NOMO-1 treated with dmso at 0.1 percent for 144 hours (cell line): ENCODE measurements at regions not wholly inside any gene's neighbourhood (a gene's known extent, or its start where the extent isn't known, plus 50 kb on each side); places are given as distances from the start of the nearest gene placed in this dataset.
"Not testable (repeated sequence)": the region's sequence is repeated elsewhere in the genome, so short reads cannot be mapped to it uniquely, and the experiment has no call there.

Experiments
- DNase-seq: peaks from one replicate; lab custom pipeline; 2025; ENCODE audit not compliant: unreplicated experiment; lab: John Stamatoyannopoulos, UW

- no peak for DNase-seq
Measured at GRCh38 chr15:69704700-69705099, 252.1 kb downstream of the RPLP1 start.

DNA sequence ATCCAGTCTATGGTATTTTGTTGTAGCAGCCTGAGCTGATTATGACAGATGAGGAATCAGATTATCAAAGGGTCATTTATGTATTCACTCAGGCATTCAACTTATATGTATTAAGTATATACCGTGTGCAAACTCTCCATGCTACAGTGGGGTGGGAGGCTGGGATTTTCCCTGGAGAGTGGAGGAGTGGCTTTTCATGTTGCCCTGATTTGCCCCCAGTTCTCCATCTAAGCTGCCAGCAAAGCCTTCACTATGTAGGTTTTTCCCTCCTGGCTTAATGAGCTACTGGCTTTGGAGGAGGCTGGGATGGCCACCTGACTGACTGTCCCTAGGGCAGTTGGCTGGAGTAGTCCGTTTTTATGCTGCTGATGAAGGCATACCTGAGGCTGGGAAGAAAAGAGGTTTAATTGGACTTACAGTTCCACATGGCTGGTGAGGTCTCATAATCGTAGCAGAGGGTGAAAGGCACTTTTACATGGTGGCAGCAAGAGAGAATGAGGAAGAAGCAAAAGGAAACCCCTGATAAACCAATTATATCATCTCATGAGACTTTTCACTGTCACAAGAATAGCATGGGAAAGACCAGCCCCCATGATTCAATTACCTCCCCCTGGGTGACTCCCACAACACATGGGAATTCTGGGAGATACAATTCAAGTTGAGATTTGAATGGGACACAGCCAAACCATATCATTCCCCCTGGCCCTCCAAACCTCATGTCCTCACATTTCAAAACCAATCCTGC, 253.9 kb downstream of the RPLP1 start:
- DNase-seq = no peak

GRCh38 chr15:69707241-69707640, 254.6 kb downstream of the RPLP1 start:
- not testable (repeated sequence) for DNase-seq

GRCh38 chr15:69708436-69709122, 256.0 kb downstream of the RPLP1 start:
- not testable (repeated sequence) for DNase-seq

DNA sequence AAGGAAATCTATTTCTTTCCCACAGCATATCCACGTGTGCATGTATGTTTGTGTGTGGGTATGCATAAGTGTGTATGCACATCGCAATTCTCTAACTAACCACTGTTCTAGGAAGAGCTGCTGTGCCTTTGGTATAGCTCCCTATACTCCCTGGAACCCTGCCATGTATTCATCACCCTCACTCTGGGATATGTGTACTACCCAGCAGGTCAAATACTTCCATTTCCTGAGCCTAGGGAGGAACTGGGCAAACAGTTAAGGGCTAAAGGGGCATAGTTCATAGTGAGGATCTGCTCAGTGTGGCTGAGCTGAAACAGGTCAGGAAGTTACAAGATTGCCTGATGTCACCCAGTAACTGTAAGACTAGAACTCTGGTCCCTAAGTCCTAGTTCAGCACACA, 260.4 kb downstream of the RPLP1 start:
- DNase-seq = no peak

- DNase-seq = no peak
Measured at GRCh38 chr15:69713726-69714559, 261.3 kb downstream of the RPLP1 start.

DNA sequence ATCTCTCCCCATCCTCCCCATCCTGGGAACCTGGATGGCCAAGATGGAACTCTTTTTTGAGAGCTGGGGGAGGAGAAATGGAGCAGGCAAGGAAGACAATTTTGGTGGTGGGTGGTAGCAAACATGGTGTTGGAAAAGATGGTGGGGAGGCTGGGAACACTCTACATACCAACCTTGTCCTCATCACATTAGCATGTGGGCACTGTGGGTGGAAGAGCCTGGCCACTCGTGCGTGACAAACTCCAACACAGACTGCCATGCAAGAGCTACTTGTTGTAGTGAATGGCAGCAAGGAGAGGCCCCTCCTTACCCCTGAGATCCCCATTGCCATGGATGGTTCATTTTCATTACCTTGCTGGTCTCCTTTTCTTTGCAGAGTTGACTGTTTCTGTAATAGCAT, 262.6 kb downstream of the RPLP1 start:
- DNase-seq = no peak

DNA sequence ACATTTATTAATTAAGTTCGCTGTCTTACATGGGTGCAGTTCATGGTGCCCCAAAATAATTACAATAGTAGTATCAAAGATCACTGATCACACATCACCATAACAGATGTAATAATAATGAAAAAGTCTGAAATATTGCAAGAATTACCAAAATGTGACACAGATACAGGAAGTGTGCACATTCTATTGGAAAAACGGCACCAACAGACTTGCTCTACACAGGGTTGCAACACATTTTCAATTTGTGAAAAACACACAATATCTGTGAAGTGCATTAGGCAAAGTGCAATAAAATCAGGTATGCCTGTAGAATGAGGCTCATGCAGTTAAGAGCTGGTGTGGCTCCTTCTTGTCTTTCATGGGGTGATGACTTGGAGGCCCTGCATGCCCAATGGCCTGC, 265.8 kb downstream of the RPLP1 start:
- no peak for DNase-seq

GRCh38 chr15:69718916-69719315, 266.3 kb downstream of the RPLP1 start:
- peak; percentile 79 for DNase-seq

DNA sequence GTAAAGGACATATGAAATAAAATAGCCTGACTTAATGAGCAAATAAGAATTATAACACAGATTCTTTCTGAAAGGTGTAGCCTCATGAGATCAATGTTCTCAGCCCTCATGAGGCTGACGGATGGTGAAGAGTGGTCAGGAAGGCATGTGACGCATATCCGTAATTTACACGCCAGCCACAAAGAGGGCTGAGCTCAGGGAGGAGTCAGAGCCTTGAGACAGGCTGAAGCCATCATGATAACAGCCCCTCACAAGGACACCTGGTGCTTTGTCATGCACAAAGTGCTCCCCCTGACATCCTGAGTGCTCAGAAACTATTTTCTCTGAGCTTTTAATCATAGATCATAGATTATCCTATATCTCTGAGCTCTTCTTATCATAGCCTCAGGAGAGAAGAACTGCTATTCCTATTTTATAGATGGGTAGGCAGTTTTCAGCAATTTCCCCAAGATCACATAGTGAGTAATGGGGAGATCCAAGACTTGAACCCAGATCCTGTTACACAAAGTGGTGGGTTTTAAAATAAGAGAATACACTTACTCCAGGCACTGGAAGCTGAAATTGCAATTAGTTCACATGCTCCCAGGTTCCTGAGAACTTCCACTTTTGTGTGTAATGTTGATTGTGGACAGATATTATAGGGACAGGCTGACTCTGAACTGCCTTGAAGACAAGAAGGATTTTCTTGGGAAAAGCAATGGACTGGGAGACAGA, 267.1 kb downstream of the RPLP1 start:
- peak; percentile 76 for DNase-seq

DNA sequence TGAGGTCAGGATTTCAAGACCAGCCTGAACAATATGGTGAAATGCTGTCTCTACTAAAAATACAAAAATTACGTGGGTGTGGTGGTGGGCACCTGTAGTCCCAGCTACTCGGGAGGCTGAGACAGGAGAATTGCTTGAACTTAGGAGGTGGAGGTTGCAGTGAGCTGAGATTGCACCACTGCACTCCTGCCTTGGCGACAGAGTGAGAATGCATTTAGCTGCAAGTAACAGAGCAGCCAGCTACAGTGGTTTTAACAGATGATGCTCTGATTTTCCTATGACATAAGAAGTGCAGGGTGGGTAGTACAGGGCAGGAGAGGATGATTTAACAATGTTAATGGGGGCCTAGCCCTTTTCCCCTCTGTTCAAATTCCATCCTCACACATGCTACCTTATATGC, 267.9 kb downstream of the RPLP1 start:
- no peak for DNase-seq

- DNase-seq = no peak
Measured at GRCh38 chr15:69722924-69723323, 270.3 kb downstream of the RPLP1 start.

DNA sequence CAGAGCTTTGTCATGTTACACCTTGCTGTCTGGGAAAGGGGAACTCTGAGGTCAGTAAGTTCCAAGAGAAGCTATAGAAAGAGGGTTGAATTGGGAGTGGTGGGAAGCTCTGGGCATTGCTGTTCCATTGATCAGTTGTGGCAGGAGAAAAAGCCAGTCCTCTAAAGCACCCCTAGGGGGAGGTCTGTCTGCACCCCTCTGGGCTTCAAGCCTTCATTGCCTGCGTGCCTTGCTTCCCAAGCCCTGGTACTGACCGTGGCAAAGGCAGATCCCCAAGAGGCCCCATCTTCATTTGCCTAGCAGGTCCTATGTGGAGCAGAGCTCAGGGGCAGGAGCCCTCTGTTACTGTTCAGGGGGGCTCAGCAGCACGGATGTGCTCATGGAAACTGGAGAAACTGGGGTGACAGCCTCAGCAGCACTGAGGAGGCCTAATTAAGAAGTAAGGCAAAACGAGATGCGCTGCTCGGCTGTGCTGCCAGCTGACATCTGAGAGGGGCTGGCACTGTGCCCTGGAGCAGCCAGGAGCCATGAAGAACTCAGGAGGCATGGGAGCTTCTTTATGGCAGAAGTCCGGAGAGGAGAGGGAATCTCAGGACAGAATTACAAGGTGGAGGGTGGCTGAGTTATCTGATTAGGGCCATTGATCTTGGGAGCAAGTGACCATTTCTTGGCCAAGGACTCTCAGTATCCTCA, 270.9 kb downstream of the RPLP1 start:
- DNase-seq = no peak

GRCh38 chr15:69724333-69724732, 271.7 kb downstream of the RPLP1 start:
- no peak for DNase-seq

GRCh38 chr15:69725275-69725674, 272.7 kb downstream of the RPLP1 start:
- DNase-seq = no peak

DNA sequence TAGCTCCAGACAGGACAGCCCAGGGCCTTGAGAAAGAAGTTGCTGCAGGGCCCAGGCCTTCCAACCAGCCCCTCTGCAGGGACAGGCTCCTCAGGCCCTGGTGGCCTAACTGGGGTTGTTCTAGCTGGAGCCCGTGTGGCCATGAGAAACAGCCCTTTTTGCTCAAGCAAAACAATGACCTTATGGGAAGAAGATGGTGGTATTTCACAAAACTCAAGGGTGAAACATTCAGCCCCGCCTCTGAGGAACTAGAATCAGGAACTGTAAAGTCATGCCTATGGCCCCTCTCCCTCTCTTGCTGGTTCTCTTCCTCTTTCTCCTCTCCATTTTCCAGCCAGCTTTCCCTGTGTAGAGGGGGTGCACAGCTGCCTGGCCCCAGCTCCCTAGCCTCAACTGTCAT, 273.3 kb downstream of the RPLP1 start:
- DNase-seq = peak; percentile 76

GRCh38 chr15:69727121-69727924, 274.7 kb downstream of the RPLP1 start:
- no peak for DNase-seq

DNA sequence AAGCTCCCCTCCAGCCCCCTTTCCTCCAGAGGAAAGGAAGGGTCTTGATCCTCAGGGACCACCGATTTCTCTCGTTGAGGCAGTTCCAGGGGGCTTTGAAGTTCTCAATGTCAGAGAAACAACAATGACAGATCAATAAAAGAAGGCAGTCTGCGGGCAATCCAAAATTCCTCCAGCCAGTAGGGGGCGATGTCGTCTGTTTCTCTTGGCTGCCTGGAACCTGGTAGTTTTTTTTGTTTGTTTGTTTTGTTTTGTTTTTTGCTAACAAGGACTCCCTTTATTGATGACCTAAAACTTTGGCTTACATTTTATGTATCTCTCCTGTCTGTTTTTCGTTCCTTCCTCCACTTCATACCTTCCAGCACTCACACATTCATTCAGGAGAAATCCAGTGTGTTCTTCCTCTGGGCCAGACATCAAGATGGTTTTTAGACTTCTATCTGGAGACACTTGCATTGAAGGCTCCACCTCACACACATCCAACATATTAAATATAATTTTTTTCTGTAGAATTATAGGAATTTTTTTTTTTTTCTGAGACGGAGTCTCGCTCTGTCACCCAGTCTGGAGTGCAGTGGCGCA, 276.6 kb downstream of the RPLP1 start:
- no peak for DNase-seq

DNA sequence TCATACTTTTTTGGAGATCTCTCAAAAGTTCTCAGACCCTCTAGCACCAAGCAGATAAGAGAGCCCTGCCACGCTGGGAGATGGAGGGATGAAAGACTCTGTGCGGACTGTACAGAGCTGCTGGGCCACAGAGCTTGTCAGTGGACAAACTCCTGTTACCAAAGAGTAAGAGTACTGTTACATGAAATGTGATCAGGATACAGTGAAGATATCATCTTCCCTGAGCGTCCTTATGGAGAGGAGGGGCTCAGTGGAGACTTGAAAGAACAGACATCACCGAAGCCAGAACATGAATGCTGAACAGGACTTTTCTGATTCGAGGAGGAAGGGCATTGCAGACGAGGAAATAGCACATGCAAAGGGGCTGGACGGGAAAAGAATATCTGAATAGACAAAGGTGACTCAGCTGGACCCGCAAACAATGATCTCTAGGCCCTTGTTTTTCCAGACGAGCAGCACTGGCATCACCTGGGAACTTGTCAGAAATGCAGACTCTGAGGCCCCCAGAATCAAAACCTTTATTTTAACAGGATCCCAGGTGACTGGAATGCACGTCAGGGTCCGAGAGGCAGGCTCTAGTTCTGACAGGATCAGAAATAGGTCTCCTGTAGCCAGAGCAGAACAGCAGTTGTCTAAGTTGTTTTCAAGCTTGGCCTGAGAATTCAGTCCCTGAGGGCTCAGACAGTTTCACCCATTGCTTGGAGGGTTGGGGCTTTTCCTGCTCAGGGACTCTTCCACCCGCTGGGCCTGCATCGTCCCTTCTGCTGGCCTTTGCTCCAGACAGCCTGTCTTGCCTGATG, 277.9 kb downstream of the RPLP1 start:
- DNase-seq = no peak
